ENCODE measurements at regions not wholly inside any gene's neighbourhood (a gene's known extent, or its start where the extent isn't known, plus 50 kb on each side); places are given as distances from the start of the nearest gene placed in this dataset.

DNA sequence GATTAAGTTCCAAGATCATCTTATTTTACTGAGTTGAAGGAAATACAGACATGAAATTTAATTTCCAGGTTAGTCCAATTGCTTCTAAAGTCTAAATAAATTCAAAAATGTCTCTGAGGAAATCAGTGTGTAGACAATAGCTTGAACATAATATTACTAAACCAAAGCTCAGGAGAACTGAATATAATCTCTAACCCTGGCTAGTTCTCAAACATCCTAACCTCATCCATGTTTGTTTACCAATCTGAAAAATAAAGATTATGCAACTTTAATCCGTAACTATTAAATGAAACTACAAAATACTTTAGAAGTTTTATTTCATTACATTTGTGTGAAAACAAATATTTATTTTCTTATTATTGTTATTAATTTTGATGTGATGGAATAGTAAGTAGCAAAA, 387.2 kb downstream of the TBC1D32 start:
- H3K4me1 ChIP-seq (ENCODE audit: insufficient read depth, poor library complexity, severe bottlenecking), result no peaks in the 10 kb centered on the region
- TF ChIP-seq, protein P1, sequence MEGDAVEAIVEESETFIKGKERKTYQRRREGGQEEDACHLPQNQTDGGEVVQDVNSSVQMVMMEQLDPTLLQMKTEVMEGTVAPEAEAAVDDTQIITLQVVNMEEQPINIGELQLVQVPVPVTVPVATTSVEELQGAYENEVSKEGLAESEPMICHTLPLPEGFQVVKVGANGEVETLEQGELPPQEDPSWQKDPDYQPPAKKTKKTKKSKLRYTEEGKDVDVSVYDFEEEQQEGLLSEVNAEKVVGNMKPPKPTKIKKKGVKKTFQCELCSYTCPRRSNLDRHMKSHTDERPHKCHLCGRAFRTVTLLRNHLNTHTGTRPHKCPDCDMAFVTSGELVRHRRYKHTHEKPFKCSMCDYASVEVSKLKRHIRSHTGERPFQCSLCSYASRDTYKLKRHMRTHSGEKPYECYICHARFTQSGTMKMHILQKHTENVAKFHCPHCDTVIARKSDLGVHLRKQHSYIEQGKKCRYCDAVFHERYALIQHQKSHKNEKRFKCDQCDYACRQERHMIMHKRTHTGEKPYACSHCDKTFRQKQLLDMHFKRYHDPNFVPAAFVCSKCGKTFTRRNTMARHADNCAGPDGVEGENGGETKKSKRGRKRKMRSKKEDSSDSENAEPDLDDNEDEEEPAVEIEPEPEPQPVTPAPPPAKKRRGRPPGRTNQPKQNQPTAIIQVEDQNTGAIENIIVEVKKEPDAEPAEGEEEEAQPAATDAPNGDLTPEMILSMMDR (IDR thresholded peaks at IDR 0.05; ENCODE audit: poor library complexity, severe bottlenecking), result no peak
- ATAC-seq (ENCODE audit: low read depth), result no peak
- H3K36me3 ChIP-seq (ENCODE audit: low read depth), result no peaks in the 10 kb centered on the region
- H3K4me3 ChIP-seq (ENCODE audit: severe bottlenecking), result no peak overlapping the region
- no peak overlapping the region for H3K27ac ChIP-seq (ENCODE audit: poor library complexity, severe bottlenecking)
- H3K27me3 ChIP-seq (ENCODE audit: insufficient read depth, poor library complexity, severe bottlenecking), result no peaks in the 10 kb centered on the region
- DNase-seq (ENCODE audit: low spot score), result no peak
- no peaks in the 10 kb centered on the region for H3K9me3 ChIP-seq (ENCODE audit: severe bottlenecking)

DNA sequence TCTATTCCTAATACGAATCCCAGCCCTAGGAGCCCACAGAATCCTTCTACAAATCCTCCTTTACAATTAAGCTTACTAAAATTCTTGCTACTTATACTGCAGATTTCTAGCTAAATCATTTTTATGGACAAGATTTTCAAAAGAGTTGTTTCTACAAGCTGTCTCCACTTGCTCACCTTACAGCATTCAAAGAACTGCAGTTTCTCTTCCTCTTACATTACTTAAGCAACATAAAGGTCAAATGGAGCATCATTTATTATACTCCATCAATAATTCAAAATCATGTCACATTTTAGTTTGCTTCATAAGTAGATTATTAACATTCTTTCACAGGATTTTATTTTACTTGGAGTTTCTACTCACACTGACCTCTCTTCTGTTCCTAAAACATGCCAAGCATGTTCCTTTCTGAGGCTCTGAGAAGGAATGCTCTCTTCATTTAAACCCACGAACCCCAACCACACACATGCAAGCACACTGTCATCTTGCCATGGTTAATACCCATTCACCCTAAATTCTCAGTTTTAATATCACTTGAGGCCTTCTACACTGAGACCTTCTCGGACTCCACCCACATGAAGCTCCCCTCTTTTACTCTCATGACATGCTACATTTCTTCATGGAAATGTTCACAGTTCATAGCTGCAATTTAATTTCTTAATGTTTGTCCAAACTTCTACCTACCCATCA, 388.2 kb downstream of the TBC1D32 start:
- Histone ChIP-seq H3K4me3 (ENCODE audit: severe bottlenecking) (no peak overlapping the region), H3K27me3 (ENCODE audit: insufficient read depth, poor library complexity, severe bottlenecking) (no peaks in the 10 kb centered on the region), H3K4me1 (ENCODE audit: insufficient read depth, poor library complexity, severe bottlenecking) (no peaks in the 10 kb centered on the region), H3K27ac (ENCODE audit: poor library complexity, severe bottlenecking) (no peak overlapping the region), H3K36me3 (ENCODE audit: low read depth) (no peaks in the 10 kb centered on the region), H3K9me3 (ENCODE audit: severe bottlenecking) (no peaks in the 10 kb centered on the region)
- DNase-seq (ENCODE audit: low spot score) (no peak), ATAC-seq (ENCODE audit: low read depth) (no peak)
- TF ChIP-seq, protein P1 (IDR thresholded peaks at IDR 0.05; ENCODE audit: poor library complexity, severe bottlenecking), result no peak

DNA sequence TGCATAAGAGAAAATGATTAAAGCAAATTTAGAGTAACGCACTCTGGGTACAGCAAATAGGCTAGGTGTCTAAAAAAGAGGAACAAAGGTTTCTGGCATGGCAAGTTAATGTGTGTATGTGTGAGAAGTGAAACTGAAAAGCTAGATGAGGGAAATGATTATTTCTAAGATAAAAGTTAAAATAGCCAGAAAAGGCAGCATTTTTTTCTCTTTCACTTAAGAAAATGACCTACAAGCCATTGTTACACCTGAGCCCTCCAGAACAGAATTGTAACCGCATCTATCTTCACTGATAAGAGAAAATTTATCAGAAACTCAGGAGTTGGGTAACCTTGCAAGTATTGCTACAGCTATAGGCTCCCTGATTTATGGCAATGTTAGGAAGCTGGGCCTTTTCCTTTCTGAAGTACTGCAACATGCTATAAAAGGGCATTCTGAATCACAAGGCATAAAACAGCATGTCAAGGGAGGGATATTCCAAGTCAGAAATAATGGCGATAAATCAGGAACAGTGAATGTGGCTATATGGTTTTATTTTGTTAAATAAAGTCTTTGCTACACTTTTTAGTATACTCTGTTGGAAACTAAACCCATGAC, 395.3 kb downstream of the TBC1D32 start:
- Histone ChIP-seq H3K27ac (ENCODE audit: poor library complexity, severe bottlenecking) (no peak overlapping the region), H3K9me3 (ENCODE audit: severe bottlenecking) (no peaks in the 10 kb centered on the region), H3K27me3 (ENCODE audit: insufficient read depth, poor library complexity, severe bottlenecking) (no peaks in the 10 kb centered on the region), H3K4me1 (ENCODE audit: insufficient read depth, poor library complexity, severe bottlenecking) (no peaks in the 10 kb centered on the region), H3K4me3 (ENCODE audit: severe bottlenecking) (no peak overlapping the region), H3K36me3 (ENCODE audit: low read depth) (no peaks in the 10 kb centered on the region)
- DNase-seq (ENCODE audit: low spot score) (no peak), ATAC-seq (ENCODE audit: low read depth) (no peak)
- TF ChIP-seq, protein P1 (IDR thresholded peaks at IDR 0.05; ENCODE audit: poor library complexity, severe bottlenecking), result no peak

DNA sequence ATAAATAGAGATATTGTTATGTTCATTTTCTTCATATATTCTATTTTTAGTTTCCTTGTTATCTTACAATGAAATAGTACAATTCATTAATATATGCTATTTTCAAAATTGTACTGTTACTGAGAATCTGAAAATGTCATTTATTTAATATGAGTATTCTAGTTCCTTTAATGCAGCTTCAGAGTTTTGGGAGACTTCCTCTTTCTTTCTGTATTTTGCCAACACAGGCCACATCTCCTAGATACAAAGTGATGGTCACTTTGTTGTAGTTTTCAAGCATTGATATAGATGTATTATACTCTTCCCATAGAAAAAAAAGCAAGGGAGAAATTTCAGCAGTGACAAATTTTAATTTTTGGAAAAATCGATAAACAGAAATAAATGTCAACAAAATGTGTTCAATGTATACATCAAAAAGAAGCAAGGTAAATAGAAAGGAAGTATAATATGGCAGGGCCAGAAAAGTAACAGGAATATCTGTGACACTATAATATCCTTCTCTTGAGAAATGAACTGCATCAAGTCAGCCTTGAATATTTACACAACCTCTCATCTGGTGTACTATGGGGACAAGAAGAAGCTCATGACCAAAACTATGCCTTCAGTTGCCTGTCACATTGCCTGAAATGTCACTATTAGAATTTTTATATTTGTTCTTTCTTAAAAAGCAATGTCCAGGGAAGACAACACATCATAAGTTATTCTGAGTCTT, 396.0 kb downstream of the TBC1D32 start:
- H3K4me3 ChIP-seq (ENCODE audit: severe bottlenecking), result no peak overlapping the region
- DNase-seq (ENCODE audit: low spot score) (no peak), ATAC-seq (ENCODE audit: low read depth) (no peak)
- TF ChIP-seq, protein P1 (IDR thresholded peaks at IDR 0.05; ENCODE audit: poor library complexity, severe bottlenecking), result no peak
- H3K4me1 ChIP-seq (ENCODE audit: insufficient read depth, poor library complexity, severe bottlenecking), result no peaks in the 10 kb centered on the region
- no peaks in the 10 kb centered on the region for H3K9me3 ChIP-seq (ENCODE audit: severe bottlenecking)
- no peaks in the 10 kb centered on the region for H3K27me3 ChIP-seq (ENCODE audit: insufficient read depth, poor library complexity, severe bottlenecking)
- no peak overlapping the region for H3K27ac ChIP-seq (ENCODE audit: poor library complexity, severe bottlenecking)
- H3K36me3 ChIP-seq (ENCODE audit: low read depth), result no peaks in the 10 kb centered on the region
